HUDEP-2 (cell line): ENCODE measurements at regions not wholly inside any gene's neighbourhood (a gene's known extent, or its start where the extent isn't known, plus 50 kb on each side); places are given as distances from the start of the nearest gene placed in this dataset.

Experiments used
- DNase-seq, 76 experiments: peaks; one replicate each; lab custom pipeline; 2025; ENCODE audit not compliant: unreplicated experiment in 76 of 76; lab: John Stamatoyannopoulos, UW

DNA sequence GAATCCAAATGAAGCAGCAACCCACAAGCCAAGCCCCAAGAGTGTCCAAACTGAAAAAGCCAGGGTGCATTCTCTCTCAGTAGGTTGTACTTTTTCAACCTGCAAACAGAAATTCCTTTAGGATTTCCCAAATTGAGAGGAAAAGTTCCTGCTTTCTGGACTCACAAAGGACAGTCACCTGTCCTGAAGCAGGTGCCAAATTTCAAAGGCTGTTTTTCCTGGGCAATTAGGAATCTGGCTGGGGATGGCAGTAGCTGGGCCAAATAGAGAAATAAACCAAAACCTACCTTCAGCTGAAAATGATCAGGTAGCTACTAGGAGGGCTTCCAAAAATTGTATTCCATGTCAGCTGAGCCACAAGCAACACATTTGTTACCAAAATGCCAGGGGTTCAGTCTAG lies 83.1 kb upstream of the TP63 start:
- no peak for DNase-seq

DNA sequence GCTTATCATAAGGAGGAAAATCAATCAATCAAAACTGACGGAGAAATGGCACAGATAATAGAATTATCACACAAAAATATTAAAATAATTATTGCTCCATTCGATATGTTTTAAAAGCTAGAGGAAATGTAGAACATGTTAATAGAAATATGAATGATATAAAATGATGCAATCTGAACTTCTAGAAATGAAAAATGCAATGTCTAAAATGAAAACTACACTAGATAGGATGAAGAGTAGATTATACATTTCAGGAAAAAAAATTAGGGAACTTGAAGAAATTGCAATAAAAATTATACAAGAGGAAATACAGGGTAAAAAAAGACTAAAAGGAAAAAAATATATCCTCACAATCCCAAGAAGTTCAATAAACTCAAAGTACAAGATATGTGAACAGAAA lies 80.2 kb upstream of the TP63 start:
- DNase-seq, result no peak

DNA sequence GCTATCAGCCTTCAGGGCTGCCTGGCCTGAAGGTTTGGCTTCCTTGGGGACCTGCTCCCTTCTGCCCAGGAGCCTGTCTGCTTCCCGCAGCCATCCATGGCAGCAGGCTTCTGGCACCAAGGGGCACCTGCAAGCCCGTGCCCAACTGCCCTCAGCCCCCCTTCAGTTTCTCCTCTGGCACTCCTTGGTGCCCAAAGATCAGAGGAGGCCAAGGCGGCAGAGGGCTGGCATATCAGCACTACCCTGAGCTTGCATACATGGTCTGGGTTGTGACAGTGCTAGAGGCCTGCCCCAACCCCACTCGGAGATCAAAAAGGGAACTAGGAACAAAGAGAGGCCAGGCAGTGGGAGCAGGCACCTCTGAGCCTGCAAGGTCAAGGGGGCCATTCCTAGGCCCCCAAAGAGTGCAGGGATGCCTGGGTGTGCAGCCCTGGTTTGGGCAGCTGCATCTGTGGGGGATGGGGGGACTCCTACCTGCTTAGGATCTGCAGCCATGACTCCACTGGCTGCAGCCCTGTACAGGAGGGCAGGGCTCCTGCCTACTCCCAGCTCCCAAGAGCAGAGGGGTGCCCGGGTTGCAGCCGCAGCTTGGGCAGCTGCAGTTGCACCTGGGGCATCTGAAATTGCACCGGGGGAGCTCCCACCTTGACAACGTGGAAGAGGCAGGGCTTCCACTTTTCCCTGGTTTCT lies 76.2 kb upstream of the TP63 start:
- DNase-seq, result no peak

DNA sequence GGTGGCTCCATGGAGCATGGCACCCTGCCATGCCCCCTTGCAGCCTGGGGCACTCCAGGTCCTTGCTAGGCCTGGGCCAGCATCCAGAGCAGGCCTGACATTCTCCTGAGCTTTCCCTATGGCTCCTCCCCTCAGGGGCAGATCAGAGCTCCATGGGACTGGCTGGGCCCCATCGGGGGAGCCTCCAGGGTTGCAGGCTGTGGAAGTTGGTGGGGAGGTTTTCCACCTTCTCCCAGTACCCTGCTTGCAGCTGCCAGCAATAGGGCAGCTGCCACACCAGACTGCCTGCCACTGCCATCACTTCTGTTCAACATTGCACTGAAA lies 75.7 kb upstream of the TP63 start:
- DNase-seq, result no peak

DNA sequence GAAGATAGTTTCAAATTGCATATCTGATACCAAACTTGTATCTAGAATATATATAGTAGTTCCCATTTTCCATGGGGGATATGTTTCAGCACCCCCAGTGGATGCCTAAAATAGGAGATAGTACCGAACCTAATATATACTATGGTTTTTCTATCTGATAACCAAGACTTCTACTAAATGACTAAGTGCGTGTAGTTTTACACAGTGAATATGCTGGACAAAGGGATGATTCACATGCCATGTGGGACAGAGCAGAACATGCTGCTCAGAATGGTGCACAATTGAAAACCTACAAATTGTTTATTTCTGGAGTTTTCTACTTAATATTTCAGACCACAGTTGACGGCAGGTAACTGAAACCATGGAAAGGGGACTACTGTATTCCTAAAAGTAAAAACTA lies 73.4 kb upstream of the TP63 start:
- DNase-seq, result no peak

DNA sequence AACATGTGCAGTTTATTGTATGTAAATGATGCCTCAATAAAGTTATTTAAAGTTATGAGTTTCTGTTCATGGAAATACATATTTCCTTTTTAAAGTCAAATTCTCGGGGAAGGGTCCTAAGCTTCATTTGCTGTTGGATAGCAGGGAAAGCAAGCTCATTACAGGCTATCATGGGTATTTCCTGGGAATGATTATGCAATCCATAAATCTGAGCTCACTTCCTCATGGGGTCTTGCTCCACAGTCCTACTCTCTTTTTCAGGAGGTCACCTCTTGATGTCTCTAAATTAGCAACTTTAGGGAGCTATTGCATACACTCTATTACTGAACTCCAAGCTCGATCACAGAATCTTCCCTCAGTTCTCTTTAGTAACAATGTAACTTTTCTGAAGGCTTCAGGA lies 69.9 kb upstream of the TP63 start:
- no peak for DNase-seq

DNA sequence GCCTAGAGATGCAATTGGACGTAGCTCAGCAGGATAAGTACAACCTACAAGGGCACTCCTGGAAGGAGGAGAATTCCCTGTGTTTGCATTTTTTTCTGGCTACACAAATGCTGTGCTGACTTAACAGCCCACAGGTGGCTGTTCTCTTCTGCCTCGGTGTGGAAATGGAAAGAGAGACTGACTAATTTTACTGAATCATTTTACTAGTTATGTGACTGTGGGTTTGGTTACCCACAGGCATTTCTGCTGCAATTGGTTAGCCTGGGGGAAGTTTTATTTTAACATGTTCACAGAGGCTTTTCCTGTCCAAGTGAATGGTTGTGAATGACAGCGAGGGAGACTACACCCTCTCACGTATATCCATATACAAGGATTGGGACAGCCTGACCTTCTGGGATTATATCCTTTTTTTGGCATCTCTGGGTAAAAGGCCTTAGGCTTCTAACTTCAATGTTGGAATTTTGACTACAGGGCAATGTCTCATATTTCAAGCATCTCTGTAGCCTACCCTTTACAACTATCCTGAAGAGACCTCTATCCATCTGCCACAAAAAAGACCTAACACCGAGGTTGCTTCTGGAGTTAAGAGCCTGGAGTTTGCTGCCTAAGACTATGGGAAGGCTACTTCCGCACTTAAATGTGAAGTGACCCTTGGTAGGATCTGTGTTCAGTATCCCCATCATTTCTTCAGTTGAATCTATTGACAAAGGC lies 67.2 kb upstream of the TP63 start:
- DNase-seq, result no peak

DNA sequence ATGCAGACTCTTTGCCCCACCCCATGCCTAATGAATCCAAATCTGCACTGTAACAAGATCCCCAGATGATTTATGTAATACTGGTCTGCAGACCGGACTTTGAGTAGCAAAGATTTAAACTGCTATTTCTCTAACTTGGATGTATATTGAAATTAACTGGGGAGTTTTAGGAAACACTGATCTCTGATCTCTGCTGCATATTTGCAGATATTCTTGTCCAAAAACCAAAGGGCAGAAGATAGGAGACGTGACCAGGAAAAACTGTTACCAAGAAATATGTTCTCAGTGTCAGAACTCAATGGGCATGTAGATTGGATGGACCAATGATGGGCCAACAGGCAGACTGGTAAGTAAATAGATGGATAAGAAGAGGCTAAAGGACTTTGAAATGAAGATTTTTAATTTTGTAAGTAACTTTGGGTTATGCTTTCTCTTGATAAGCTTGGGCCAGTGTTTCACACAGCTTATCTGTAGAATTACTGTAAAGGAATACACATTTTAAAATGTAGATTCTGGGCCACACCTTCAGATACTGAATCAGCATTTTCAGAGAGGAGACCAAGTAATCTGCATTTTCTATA lies 64.5 kb upstream of the TP63 start:
- no peak for DNase-seq

DNA sequence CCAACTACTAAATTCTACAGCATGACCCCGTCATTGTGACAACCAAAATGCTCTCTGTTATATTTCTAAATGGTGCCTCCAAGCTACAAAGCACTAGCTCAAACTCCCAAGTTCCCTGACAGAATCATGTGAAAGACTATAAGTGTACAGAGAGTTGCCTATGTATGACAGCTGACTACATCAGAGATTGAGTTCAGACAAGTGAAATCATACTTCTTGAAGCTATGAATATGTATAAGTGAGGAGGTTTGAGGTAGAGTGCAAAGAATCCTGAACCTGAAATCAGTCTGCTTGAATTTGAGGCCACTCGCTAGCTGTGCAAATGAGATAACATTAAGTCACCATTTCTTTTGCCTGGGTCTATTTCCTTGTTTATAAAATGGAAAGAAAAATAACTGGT lies 63.9 kb upstream of the TP63 start:
- no peak for DNase-seq

DNA sequence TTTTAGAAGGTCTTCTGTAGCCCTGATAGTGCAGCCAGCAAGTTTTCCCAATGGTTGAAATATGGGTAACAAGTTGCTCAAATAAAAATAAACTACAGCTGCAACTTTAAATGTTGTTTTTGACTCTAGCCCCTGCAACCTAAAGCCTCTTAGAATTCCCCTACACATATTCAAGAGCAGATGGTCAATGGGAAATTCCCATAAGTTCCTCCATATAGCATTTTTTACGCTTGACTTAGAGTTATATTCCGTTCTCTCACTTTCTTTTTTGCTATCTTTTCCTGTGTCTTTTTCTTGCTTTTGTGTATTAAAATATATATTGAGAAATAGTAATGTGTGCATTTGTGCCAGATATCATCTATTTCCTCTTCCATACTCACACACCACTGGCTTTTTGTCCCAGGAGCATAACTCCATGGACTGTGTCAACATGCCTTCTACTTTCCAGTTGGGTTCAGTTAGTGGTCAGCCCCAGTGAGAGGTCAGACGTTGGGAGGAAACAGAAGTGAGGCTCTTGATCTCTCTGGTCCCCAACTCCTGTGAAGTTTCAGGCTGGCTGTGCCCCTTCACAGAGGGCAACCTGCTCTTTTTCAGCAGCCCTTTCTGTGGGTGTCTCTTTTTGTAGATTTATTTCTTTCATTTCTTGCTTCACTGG lies 63.3 kb upstream of the TP63 start:
- DNase-seq, result no peak

DNA sequence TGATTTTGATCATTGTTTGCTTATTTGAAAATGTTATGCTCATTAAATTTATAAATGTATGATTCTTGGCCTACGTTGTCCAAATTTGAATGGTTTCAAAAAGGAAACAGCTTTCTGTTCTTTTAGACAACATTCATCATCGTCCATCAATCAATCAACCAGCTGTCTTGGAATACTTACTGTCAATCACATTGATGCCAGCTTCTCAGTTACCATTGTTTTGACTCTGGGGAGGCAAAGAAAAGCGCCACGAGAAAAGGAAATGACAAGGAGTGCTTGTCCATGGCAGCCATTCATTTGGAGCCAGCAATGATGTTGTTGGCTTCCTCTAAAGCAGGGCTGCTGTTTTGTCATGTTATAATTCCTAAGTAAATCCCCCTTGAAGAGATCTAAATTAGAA lies 62.2 kb upstream of the TP63 start:
- DNase-seq, result no peak

DNA sequence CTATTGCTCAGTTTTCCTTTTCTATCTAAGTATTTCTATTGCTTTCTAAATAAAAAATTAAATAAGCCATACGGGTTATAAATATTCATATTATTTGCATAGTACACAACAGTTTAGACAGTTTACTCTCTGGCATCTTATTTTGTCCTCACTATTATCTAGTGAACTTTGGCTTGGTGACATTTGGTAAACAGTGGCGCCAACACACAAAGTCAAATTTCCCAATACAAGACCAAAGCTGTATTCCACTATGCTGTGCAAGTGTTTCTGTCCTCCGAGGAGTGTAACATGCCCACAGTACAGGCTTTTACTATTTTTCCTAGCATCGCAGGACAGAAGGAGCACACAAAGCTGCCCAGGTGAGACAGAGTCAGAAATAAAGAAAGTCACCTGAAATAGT lies 61.7 kb upstream of the TP63 start:
- DNase-seq, result no peak

DNA sequence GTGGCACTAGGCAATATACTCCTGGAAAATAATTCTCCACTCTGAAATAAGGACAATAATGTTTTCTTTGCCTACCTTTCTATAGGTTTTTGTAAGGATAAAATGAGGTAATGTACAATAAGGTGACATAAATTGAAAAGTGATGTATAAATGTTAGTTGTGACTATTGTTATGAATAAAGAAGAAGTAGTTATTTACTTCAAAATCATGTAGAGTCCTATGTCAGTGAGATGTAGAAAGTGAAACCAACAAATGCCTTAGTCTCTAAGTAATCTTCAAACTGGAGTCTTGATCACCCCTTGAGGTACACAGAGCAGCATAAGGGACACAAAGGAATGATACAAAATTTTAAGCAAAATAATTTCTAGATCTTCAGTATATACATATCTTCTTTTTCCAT lies 60.3 kb upstream of the TP63 start:
- DNase-seq, result no peak

DNA sequence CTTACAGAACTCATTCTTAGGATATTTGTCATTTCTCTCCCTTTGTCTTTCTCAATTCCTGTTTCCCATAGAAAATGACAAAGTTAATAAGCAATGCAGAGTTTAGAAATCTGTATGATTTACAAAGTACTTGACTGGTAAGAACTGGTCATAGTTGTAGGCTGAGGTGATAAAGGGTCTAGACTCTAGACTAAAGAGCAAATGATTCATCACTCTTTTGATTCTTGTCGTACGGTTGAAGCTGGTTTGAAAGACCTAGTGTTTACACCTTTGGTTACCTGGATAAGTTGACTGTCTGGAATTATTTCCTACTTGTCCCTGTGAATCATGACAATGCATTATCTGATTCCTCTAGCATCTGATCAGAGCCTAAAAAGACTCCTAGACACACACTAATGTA lies 58.9 kb upstream of the TP63 start:
- DNase-seq, result no peak

DNA sequence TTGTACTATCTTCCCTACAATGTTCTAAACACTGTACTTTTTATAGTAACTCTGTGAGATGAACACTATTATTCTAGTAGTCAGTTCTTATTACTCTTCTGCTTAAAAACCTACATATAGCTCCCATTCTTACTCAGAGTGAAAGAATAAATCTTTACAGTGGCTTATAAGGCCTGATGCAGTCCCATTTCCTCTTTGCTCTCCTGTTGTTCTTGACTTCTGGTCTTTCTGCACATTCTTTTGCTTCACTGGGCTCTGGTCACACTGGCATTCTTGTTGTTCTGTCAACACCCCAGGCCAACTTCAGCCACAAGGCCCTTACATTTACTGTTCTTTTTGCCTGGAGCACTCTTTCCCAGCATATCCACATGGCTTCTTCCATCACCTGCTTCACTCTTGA lies 58.2 kb upstream of the TP63 start:
- no peak for DNase-seq

DNA sequence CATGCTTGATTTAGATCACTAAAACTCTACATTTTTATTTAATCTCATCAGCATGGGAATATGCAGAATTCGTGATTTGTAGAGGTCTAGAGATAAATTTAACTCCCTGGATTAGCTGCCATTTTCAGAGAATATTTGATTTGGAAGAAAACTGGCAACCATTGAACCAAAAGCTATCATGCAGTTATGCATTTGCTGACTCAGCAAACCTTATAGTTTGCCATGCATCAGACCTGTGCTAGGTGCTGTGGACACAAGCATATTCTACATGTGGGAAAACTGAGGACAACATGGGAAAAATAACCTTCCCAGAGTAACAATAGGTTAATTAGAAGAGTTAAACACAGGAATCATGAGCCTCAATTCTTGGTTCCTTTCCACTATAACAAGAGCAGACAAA lies 54.7 kb upstream of the TP63 start:
- no peak for DNase-seq

DNA sequence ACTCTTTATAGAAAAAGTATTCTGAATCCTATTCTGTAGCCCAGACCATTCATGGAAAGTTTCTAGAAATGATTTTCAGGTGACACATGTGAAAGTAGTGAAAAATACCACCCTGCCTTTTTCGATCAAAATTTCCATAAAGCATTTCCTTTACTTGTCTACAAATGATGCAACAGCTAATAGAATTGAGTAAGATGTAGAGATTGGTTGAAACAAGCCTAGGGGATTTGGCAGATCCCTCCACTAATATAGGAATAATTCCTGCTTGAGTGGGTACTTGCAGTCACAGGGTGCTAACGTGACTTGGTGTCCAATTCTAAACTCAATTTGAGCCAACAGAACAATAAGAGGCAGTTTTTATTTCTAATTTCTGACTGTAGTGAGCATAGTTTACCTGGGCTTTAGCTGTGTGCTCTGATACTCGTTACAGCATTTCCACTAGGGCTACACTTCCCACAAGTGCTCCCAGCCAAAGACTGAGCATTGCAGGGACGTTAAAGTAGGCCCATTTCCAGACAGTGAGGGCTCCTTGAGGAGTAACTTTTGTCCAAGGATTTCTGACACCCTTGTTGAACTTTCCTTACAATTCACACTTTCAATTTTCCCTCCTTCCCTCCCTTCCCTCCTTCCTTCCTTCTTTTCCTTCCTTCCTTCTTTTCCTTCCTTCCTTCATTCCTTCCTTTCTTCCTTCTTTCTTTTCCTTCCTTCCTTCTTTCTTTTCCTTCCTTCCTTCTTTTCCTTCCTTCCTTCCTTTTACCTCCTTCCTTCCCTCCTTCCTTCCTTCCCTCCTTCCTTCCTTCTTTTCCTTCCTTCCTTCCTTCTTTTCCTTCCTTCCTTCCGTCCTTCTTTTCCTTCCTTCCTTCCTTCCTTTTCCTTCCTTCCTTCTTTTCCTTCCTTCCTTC lies 53.9 kb upstream of the TP63 start:
- DNase-seq, result no peak

DNA sequence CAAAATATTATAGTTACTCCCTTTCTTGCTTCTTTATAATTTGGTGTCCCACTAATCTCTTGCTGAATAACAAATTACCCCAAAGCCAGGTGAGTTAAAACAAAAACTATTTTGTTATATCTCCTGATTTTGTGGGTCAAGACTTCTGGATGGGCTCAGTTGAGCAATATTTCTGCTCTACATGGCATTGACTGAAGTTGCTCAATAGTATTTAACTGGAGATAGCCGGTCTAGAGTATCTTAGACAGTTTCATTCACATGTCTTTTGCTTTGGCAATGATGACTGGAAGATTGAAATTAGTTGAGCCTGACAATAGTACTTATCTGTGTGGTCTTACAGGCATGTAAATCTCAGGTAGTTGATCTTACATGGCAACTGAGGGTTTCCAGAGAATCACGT lies 51.0 kb upstream of the TP63 start:
- no peak for DNase-seq
